CD8-positive, alpha-beta memory T cell (primary cell): ENCODE measurements at regions not wholly inside any gene's neighbourhood (a gene's known extent, or its start where the extent isn't known, plus 50 kb on each side); places are given as distances from the start of the nearest gene placed in this dataset.
"Not testable (repeated sequence)": the region's sequence is repeated elsewhere in the genome, so short reads cannot be mapped to it uniquely, and the experiment has no call there.

Source experiments
- CTCF ChIA-PET: fragments of 350-600 bp; sonication (Branson Sonifier 250); formaldehyde crosslinking; loops from one replicate; lab custom pipeline; 2021; ENCODE audit warnings: antibody characterized with exemption; lab: Charles Lee
- POLR2A ChIA-PET: fragments of 350-600 bp; sonication (Branson Sonifier 250); formaldehyde crosslinking; loops from one replicate; lab custom pipeline; 2021; ENCODE audit warnings: antibody characterized with exemption; lab: Charles Lee
- DNase-seq, 5 donors: peaks; one replicate each; pipeline versions ENCODE4 v3.0.0 to v3.0.0-alpha.2; 2020 to 2022; ENCODE audit warnings: mixed read lengths in 1 of 5
- H3K27ac ChIP-seq: one replicate; pipeline ENCODE4 v1.7.0; 2013; ENCODE audit warnings: low read depth, mild to moderate bottlenecking, low read length, moderate library complexity
- H3K27me3 ChIP-seq: 2 replicates; pipeline ENCODE4 v1.7.0; 2013; ENCODE audit warnings: low read length, mild to moderate bottlenecking; ENCODE audit not compliant: insufficient read depth, poor library complexity, severe bottlenecking
- H3K36me3 ChIP-seq: 2 replicates; pipeline ENCODE4 v1.7.0; 2013; ENCODE audit warnings: mild to moderate bottlenecking, low read length, moderate library complexity; ENCODE audit not compliant: insufficient read depth
- H3K4me1 ChIP-seq: 2 replicates; pipeline ENCODE4 v1.7.0; 2013; ENCODE audit warnings: mild to moderate bottlenecking, low read length, moderate library complexity; ENCODE audit not compliant: insufficient read depth
- H3K4me3 ChIP-seq: 2 replicates; pipeline ENCODE4 v1.7.0; 2013; ENCODE audit warnings: mild to moderate bottlenecking, low read length
- H3K9me3 ChIP-seq: 2 replicates; pipeline ENCODE4 v1.7.0; 2013; ENCODE audit warnings: mild to moderate bottlenecking, low read length
- H3K27ac Mint-ChIP-seq, 8 donors: one replicate each; pipeline ENCODE4 v1.8.0; 2020 to 2021; ENCODE audit warnings: mixed read lengths in 8 of 8, mild to moderate bottlenecking in 6 of 8, inconsistent platforms in 3 of 8, moderate library complexity in 3 of 8
- H3K27me3 Mint-ChIP-seq, 2 donors: one replicate each; pipeline ENCODE4 v1.8.0; 2020 to 2021; ENCODE audit warnings: mixed read lengths in 2 of 2, mild to moderate bottlenecking in 1 of 2, moderate library complexity in 1 of 2
- H3K36me3 Mint-ChIP-seq, 3 donors: one replicate each; pipeline ENCODE4 v1.8.0; 2020 to 2021; ENCODE audit warnings: mixed read lengths in 3 of 3, inconsistent platforms in 1 of 3, mild to moderate bottlenecking in 1 of 3
- H3K4me1 Mint-ChIP-seq, 3 donors: one replicate each; pipeline ENCODE4 v1.8.0; 2020 to 2021; ENCODE audit warnings: mixed read lengths in 3 of 3, inconsistent platforms in 1 of 3, mild to moderate bottlenecking in 1 of 3
- H3K4me3 Mint-ChIP-seq, 7 donors: one replicate each; pipeline ENCODE4 v1.8.0; 2020 to 2021; ENCODE audit warnings: mixed read lengths in 7 of 7, mild to moderate bottlenecking in 6 of 7, moderate library complexity in 4 of 7, inconsistent platforms in 2 of 7
- H3K9me3 Mint-ChIP-seq, 5 donors: one replicate each; pipeline ENCODE4 v1.8.0; 2020 to 2022; ENCODE audit warnings: mixed read lengths in 5 of 5, mild to moderate bottlenecking in 3 of 5, moderate library complexity in 2 of 5, inconsistent platforms in 1 of 5

DNA sequence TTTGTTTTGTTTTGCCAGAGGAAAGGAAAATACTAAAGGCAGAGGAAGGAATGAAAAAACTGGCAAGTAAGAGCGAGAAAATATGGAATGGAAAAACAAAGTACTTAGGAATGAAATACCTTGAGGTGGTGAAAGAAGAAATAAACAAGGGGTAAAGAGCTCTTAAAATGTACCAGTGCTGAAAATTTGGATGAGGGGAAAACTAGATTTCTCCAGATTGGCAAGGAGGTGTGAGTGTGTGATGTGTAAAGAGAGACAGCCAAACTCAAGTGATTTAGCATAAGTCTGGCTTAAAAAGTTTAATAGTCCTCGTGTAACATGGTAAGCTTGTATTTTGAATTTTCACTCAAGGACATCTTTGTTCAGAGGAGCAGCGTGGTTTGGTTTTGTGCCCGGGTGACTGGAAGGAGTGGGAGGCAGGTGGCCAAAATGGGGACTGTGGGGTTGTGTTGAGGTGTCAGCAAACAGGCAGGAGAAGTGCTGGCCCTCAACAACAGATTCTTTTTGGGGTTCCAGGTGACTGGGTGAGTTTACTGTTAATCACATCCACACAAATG, 102.7 kb downstream of the DACT1 start:
- Mint-ChIP-seq H3K27me3 (peaks cover 0 to 3% of the 10 kb centered on the region in 2 donors), H3K9me3 (peaks cover 0 to 3% (median 0%) of the 10 kb centered on the region in 5 donors), H3K4me3 (no peak overlapping the region), H3K27ac (peak overlapping the region in 1 of 8 donors; percentile 30), H3K4me1 (no peaks in the 10 kb centered on the region), H3K36me3 (no peaks in the 10 kb centered on the region)
- ChIA-PET CTCF (no interaction called here), POLR2A (no interaction called here)
- Histone ChIP-seq H3K4me3 (no peak overlapping the region), H3K9me3 (no peaks in the 10 kb centered on the region), H3K36me3 (no peaks in the 10 kb centered on the region), H3K4me1 (no peaks in the 10 kb centered on the region), H3K27me3 (no peaks in the 10 kb centered on the region), H3K27ac (no peak overlapping the region)
- no peak for DNase-seq

DNA sequence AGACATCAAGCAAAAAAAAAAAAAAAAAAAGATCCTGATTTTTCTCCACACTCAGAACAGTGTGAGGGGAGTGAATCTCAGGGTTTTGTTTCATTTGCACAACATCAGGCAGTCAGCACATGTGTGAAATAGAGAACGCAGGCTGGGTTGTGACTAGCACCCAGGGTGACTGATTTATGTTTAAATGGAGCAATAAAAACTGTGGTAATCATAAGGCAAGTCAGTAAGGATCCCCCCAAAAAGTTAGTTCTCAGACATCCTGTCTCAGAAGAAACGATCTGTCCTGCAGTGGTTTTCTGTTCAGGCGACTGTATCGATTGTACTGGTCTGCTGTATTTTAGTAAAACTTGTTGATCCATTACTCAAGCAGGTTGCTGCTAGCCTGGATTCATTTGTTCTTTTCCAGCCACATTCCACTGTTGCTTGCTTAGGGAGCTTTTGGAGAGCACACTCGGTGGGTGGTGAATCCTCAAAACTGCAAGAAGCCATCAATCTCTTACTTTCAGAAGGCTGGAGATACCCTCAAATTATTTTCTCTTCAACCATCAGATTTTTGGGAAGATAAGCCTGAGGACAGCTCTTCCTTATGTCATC, 107.1 kb downstream of the DACT1 start:
- H3K9me3 Mint-ChIP-seq: peaks cover 0 to 1% (median 0%) of the 10 kb centered on the region in 5 donors
- H3K4me1 Mint-ChIP-seq: peaks cover 0 to 9% (median 8%) of the 10 kb centered on the region in 3 donors
- peak overlapping the region in 1 of 8 donors; percentile 7 for H3K27ac Mint-ChIP-seq
- Histone ChIP-seq H3K4me1 (no peaks in the 10 kb centered on the region), H3K4me3 (no peak overlapping the region), H3K36me3 (no peaks in the 10 kb centered on the region), H3K27ac (no peak overlapping the region), H3K9me3 (no peaks in the 10 kb centered on the region), H3K27me3 (no peaks in the 10 kb centered on the region)
- no peak for DNase-seq
- ChIA-PET POLR2A (no interaction called here), CTCF (no interaction called here)
- H3K36me3 Mint-ChIP-seq: no peaks in the 10 kb centered on the region
- H3K27me3 Mint-ChIP-seq: peaks cover 5 to 9% of the 10 kb centered on the region in 2 donors
- H3K4me3 Mint-ChIP-seq: no peak overlapping the region

DNA sequence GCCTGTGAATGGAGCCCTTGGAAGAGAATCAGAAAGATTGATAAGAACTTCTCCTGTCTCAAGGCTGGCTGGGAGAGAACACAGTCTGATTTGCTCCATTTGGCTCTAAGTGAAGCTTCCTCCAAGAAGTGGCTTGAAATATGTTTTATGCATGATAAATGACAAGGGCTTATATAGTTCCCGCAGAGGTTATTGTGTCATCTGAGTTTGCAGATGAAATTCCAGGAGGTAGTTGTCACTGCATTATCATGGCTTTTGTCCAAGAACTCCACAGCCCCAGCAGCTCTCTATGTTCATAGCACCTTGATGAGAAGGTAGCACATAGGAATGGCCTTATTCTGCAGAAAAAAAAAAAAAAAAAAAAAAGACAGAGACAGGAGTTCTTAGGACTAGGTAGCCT, 108.5 kb downstream of the DACT1 start:
- Histone ChIP-seq H3K4me3 (no peak overlapping the region), H3K4me1 (no peaks in the 10 kb centered on the region), H3K27me3 (no peaks in the 10 kb centered on the region), H3K36me3 (no peaks in the 10 kb centered on the region), H3K9me3 (no peaks in the 10 kb centered on the region), H3K27ac (no peak overlapping the region)
- CTCF ChIA-PET: no interaction called here
- DNase-seq: no peak
- Mint-ChIP-seq H3K4me3 (no peak overlapping the region), H3K27ac (no peak overlapping the region), H3K4me1 (peaks cover 0 to 9% (median 8%) of the 10 kb centered on the region in 3 donors), H3K9me3 (no peaks in the 10 kb centered on the region), H3K27me3 (peaks cover 9 to 11% of the 10 kb centered on the region in 2 donors), H3K36me3 (no peaks in the 10 kb centered on the region)
- POLR2A ChIA-PET: no interaction called here

DNA sequence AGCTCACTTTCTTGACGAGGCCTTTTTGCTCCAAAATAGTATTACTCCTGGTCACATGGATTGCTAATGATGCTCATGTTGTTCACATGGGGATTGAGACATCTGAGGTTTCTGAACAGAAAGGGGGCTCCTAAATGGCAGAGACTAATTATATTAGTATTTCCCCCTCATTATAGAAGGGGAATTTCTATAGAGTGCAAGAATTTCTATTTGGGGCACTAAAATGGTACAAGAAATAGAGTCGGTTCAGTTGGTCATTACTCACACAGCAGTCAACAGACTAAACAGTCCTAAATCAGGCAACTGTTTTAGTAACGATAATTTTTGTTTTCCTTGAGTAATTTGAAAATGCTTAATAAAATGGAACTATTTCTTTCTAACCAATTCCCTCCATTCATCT, 108.9 kb downstream of the DACT1 start:
- Mint-ChIP-seq H3K36me3 (no peaks in the 10 kb centered on the region), H3K4me1 (peaks cover 0 to 9% (median 8%) of the 10 kb centered on the region in 3 donors), H3K9me3 (no peaks in the 10 kb centered on the region), H3K27ac (peak overlapping the region in 1 of 8 donors; percentile 88), H3K4me3 (no peak overlapping the region), H3K27me3 (peaks cover 9 to 11% of the 10 kb centered on the region in 2 donors)
- Histone ChIP-seq H3K9me3 (no peaks in the 10 kb centered on the region), H3K36me3 (no peaks in the 10 kb centered on the region), H3K27ac (no peak overlapping the region), H3K4me1 (no peaks in the 10 kb centered on the region), H3K4me3 (no peak overlapping the region), H3K27me3 (no peaks in the 10 kb centered on the region)
- no peak for DNase-seq
- POLR2A ChIA-PET: no interaction called here
- CTCF ChIA-PET: no interaction called here

DNA sequence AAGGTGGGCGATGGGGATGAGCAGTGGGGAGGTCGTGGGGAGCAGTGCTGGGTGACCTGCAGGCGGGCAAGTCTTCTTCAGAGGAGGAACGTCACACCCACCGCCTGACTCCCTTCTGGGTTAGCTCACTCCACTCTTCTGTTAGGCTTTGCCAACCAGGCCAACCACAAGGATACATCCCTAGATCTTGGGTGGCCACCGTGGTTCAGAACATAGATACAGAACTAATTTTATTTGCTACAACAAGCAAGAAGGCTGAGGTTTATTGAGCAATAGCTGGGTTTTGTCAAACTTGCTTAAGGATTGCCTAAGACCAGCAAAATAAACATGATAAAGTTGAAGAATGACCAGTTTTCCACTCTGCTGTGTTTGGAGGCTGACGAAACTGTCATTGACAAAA, 109.4 kb downstream of the DACT1 start:
- Mint-ChIP-seq H3K36me3 (no peaks in the 10 kb centered on the region), H3K27ac (peak overlapping the region in 1 of 8 donors; percentile 88), H3K4me3 (no peak overlapping the region), H3K9me3 (no peaks in the 10 kb centered on the region), H3K27me3 (peaks cover 9 to 11% of the 10 kb centered on the region in 2 donors), H3K4me1 (peaks cover 0 to 9% (median 8%) of the 10 kb centered on the region in 3 donors)
- Histone ChIP-seq H3K27ac (no peak overlapping the region), H3K27me3 (no peaks in the 10 kb centered on the region), H3K9me3 (no peaks in the 10 kb centered on the region), H3K36me3 (no peaks in the 10 kb centered on the region), H3K4me1 (no peaks in the 10 kb centered on the region), H3K4me3 (no peak overlapping the region)
- no peak for DNase-seq
- CTCF ChIA-PET: no interaction called here
- POLR2A ChIA-PET: no interaction called here

DNA sequence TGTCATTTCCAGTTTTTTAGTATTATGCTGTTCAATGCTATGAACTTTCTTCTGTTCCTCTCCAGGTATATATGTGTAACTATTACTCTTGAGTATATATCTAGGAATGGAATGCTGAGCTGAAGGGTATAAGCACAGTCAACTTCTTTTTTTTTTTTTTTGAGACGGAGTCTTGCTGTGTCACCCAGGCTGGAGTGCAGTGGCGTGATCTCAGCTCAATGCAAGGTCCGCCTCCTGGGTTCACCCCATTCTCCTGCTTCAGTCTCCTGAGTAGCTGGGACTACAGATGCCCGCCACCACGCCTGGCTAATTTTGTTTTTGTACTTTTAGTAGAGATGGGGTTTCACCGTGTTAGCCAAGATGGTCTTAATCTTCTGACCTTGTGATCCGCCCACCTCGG, 110.5 kb downstream of the DACT1 start:
- H3K36me3 ChIP-seq, H3K27ac Mint-ChIP-seq, H3K27ac ChIP-seq, H3K4me3 ChIP-seq, POLR2A ChIA-PET, H3K4me1 ChIP-seq, H3K4me3 Mint-ChIP-seq, H3K9me3 ChIP-seq, H3K9me3 Mint-ChIP-seq, DNase-seq, H3K4me1 Mint-ChIP-seq, H3K36me3 Mint-ChIP-seq, H3K27me3 ChIP-seq: not testable (repeated sequence)
- H3K27me3 Mint-ChIP-seq: peaks cover 10 to 11% of the 10 kb centered on the region in 2 donors
- CTCF ChIA-PET: interaction anchor here (0.6 kb wide), 1 partner anchor 28 kb away, joined by 3 read pairs; no protein-coding TSS in a partner anchor

DNA sequence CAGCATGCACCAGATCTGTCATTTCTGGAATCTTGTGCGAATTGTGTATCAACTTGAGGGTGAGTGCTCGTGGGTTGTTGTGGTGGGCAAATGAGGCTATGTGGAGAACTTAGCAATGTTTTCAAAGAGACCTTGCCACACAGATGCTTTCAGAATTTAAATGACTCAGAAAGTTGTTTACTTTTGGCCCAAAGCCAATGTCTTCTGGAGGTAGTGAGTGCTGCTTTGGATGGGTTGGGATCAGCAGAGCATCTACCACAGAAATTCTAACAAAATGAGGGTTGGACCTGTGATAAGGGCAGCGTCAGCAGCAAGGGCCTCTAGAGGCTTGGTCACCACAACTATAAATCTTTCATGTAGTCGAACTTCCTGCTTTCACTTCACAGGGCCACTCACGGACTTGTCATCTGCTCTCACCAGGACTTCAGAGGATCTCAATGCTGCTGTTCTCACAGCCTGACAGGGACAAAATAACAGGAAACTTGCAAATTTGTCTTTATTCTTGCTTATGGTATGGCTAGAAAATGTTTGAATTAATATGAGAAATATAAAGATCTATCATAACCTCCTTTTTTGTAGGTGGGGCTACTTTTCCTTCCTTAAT, 111.4 kb downstream of the DACT1 start:
- POLR2A ChIA-PET: no interaction called here
- CTCF ChIA-PET: no interaction called here
- Histone ChIP-seq H3K27me3 (no peaks in the 10 kb centered on the region), H3K9me3 (no peaks in the 10 kb centered on the region), H3K36me3 (no peaks in the 10 kb centered on the region), H3K27ac (no peak overlapping the region), H3K4me3 (peak overlapping the region; percentile 4), H3K4me1 (no peaks in the 10 kb centered on the region)
- Mint-ChIP-seq H3K27me3 (peaks cover 11 to 13% of the 10 kb centered on the region in 2 donors), H3K9me3 (no peaks in the 10 kb centered on the region), H3K4me3 (peak overlapping the region in 3 of 7 donors; percentile 19 to 52 (median 27)), H3K4me1 (peaks cover 0 to 9% (median 8%) of the 10 kb centered on the region in 3 donors), H3K36me3 (no peaks in the 10 kb centered on the region), H3K27ac (peak overlapping the region in 1 of 8 donors; percentile 43)
- no peak for DNase-seq
